GM19035 (cell line): ENCODE measurements at regions not wholly inside any gene's neighbourhood (a gene's known extent, or its start where the extent isn't known, plus 50 kb on each side); places are given as distances from the start of the nearest gene placed in this dataset.

Experiments
- ATAC-seq: cut with Tn5 transposase; IDR thresholded peaks from one replicate; pipeline ENCODE4 v1.9.1; 2021; ENCODE audit not compliant: unreplicated experiment

- ATAC-seq = no peak
Observed at GRCh38 chr4:11593576-11594116, 165.0 kb upstream of the HS3ST1 start.

GRCh38 chr4:11592276-11592675 is 163.6 kb upstream of the HS3ST1 start:
- no peak for ATAC-seq

GRCh38 chr4:11590132-11590531 is 161.4 kb upstream of the HS3ST1 start:
- no peak for ATAC-seq

GRCh38 chr4:11589676-11590075 is 161.0 kb upstream of the HS3ST1 start:
- no peak for ATAC-seq

- no peak for ATAC-seq
Observed at GRCh38 chr4:11587797-11588196, 159.1 kb upstream of the HS3ST1 start.

GRCh38 chr4:11585506-11585905 is 156.8 kb upstream of the HS3ST1 start:
- no peak for ATAC-seq

GRCh38 chr4:11568511-11568910 is 139.8 kb upstream of the HS3ST1 start:
- ATAC-seq = no peak

- ATAC-seq = no peak
Observed at GRCh38 chr4:11566444-11567022, 137.8 kb upstream of the HS3ST1 start.

- ATAC-seq = no peak
Observed at GRCh38 chr4:11565899-11566298, 137.2 kb upstream of the HS3ST1 start.

- no peak for ATAC-seq
Observed at GRCh38 chr4:11565213-11565612, 136.5 kb upstream of the HS3ST1 start.

GRCh38 chr4:11564021-11564420 is 135.3 kb upstream of the HS3ST1 start:
- ATAC-seq = no peak

- ATAC-seq = no peak
Observed at GRCh38 chr4:11549525-11549924, 120.8 kb upstream of the HS3ST1 start.

- ATAC-seq = peak; percentile 74
Observed at GRCh38 chr4:11548597-11549082, 119.9 kb upstream of the HS3ST1 start.

GRCh38 chr4:11546391-11547175 is 117.9 kb upstream of the HS3ST1 start:
- ATAC-seq = no peak

- no peak for ATAC-seq
Observed at GRCh38 chr4:11545651-11546050, 117.0 kb upstream of the HS3ST1 start.

- no peak for ATAC-seq
Observed at GRCh38 chr4:11544211-11544610, 115.5 kb upstream of the HS3ST1 start.

GRCh38 chr4:11543706-11544105 is 115.0 kb upstream of the HS3ST1 start:
- no peak for ATAC-seq

GRCh38 chr4:11542952-11543351 is 114.3 kb upstream of the HS3ST1 start:
- ATAC-seq = no peak

- ATAC-seq = no peak
Observed at GRCh38 chr4:11537846-11538245, 109.2 kb upstream of the HS3ST1 start.

- no peak for ATAC-seq
Observed at GRCh38 chr4:11535333-11535732, 106.6 kb upstream of the HS3ST1 start.

- no peak for ATAC-seq
Observed at GRCh38 chr4:11534623-11535302, 106.1 kb upstream of the HS3ST1 start.

GRCh38 chr4:11532138-11532537 is 103.4 kb upstream of the HS3ST1 start:
- ATAC-seq = no peak
